HEK293 (cell line): ENCODE measurements at regions not wholly inside any gene's neighbourhood (a gene's known extent, or its start where the extent isn't known, plus 50 kb on each side); places are given as distances from the start of the nearest gene placed in this dataset.

ENCODE experiments used
- FEZF1 ChIP-seq: fragments of 450-650 bp; formaldehyde crosslinking; IDR thresholded peaks from 2 replicates; pipeline ENCODE4 v1.5.1; 2016; ENCODE audit warnings: missing biosample characterization, missing genetic modification characterization
- MZF1 ChIP-seq: fragments of 450-650 bp; formaldehyde crosslinking; IDR thresholded peaks from 2 replicates; pipeline ENCODE4 v1.5.1; 2017; ENCODE audit warnings: missing biosample characterization, missing genetic modification characterization, borderline replicate concordance
- REST ChIP-seq: fragments of 450-650 bp; formaldehyde crosslinking; IDR thresholded peaks from 2 replicates; pipeline ENCODE4 v1.5.1; 2016; ENCODE audit warnings: missing biosample characterization, missing genetic modification characterization
- SP7 ChIP-seq: fragments of 450-650 bp; formaldehyde crosslinking; IDR thresholded peaks from 2 replicates; pipeline ENCODE4 v1.5.1; 2016; ENCODE audit warnings: missing biosample characterization, missing genetic modification characterization
- ZBTB11 ChIP-seq: fragments of 450-650 bp; formaldehyde crosslinking; conservative IDR thresholded peaks from 2 replicates; pipeline ENCODE4 v1.5.1; 2016; ENCODE audit warnings: low read depth, missing biosample characterization, missing genetic modification characterization
- ZBTB26 ChIP-seq: fragments of 450-650 bp; formaldehyde crosslinking; optimal IDR thresholded peaks from 2 replicates; pipeline ENCODE3; 2016; ENCODE audit warnings: missing biosample characterization, mild to moderate bottlenecking, missing genetic modification characterization
- ZEB2 ChIP-seq: fragments of 450-650 bp; formaldehyde crosslinking; IDR thresholded peaks from 2 replicates; pipeline ENCODE4 v1.5.1; 2016; ENCODE audit warnings: missing biosample characterization, missing genetic modification characterization
- ZNF350 ChIP-seq: fragments of 450-650 bp; formaldehyde crosslinking; IDR thresholded peaks from 2 replicates; pipeline ENCODE4 v1.5.0; 2017; ENCODE audit warnings: missing biosample characterization, mild to moderate bottlenecking, missing genetic modification characterization
- ZNF394 ChIP-seq: fragments of 450-650 bp; formaldehyde crosslinking; IDR thresholded peaks from 2 replicates; pipeline ENCODE4 v1.5.1; 2016; ENCODE audit warnings: missing biosample characterization, missing genetic modification characterization, mild to moderate bottlenecking, moderate library complexity, borderline replicate concordance
- ZNF580 ChIP-seq: fragments of 450-650 bp; formaldehyde crosslinking; IDR thresholded peaks from 2 replicates; pipeline ENCODE4 v1.5.1; 2016; ENCODE audit warnings: missing biosample characterization, missing genetic modification characterization
- ZNF747 ChIP-seq: fragments of 450-650 bp; formaldehyde crosslinking; IDR thresholded peaks from 2 replicates; pipeline ENCODE4 v1.5.1; 2016; ENCODE audit warnings: missing biosample characterization, missing genetic modification characterization
- TF ChIP-seq, protein P1 (sequence below): fragments of 450-650 bp; formaldehyde crosslinking; IDR thresholded peaks from 2 replicates; pipeline ENCODE4 v1.5.1; 2016; ENCODE audit warnings: missing biosample characterization, missing genetic modification characterization
- TF ChIP-seq, protein P2 (sequence below): fragments of 450-650 bp; formaldehyde crosslinking; IDR thresholded peaks from 2 replicates; pipeline ENCODE4 v1.5.1; 2017; ENCODE audit warnings: missing biosample characterization, missing genetic modification characterization
- TF ChIP-seq, protein P3 (sequence below): fragments of 450-650 bp; formaldehyde crosslinking; IDR thresholded peaks from 2 replicates; pipeline ENCODE4 v1.5.1; 2016; ENCODE audit warnings: missing biosample characterization, missing genetic modification characterization

GRCh38 chr5:118139361-118139760, 849.0 kb downstream of the DTWD2 start:
- TF ChIP-seq ZNF394 (tag by site-specific recombination) (no peak), ZNF350 (tag by site-specific recombination) (no peak), FEZF1 (no peak), SP7 (tag by site-specific recombination) (no peak), REST (tag by site-specific recombination) (no peak), ZBTB11 (tag by site-specific recombination) (no peak), ZNF747 (no peak), MZF1 (tag by site-specific recombination) (no peak), ZBTB26 (no peak), ZNF580 (tag by site-specific recombination) (no peak), ZEB2 (tag by site-specific recombination) (no peak)
- TF ChIP-seq, protein P1, sequence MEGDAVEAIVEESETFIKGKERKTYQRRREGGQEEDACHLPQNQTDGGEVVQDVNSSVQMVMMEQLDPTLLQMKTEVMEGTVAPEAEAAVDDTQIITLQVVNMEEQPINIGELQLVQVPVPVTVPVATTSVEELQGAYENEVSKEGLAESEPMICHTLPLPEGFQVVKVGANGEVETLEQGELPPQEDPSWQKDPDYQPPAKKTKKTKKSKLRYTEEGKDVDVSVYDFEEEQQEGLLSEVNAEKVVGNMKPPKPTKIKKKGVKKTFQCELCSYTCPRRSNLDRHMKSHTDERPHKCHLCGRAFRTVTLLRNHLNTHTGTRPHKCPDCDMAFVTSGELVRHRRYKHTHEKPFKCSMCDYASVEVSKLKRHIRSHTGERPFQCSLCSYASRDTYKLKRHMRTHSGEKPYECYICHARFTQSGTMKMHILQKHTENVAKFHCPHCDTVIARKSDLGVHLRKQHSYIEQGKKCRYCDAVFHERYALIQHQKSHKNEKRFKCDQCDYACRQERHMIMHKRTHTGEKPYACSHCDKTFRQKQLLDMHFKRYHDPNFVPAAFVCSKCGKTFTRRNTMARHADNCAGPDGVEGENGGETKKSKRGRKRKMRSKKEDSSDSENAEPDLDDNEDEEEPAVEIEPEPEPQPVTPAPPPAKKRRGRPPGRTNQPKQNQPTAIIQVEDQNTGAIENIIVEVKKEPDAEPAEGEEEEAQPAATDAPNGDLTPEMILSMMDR: no peak
- TF ChIP-seq, protein P2, sequence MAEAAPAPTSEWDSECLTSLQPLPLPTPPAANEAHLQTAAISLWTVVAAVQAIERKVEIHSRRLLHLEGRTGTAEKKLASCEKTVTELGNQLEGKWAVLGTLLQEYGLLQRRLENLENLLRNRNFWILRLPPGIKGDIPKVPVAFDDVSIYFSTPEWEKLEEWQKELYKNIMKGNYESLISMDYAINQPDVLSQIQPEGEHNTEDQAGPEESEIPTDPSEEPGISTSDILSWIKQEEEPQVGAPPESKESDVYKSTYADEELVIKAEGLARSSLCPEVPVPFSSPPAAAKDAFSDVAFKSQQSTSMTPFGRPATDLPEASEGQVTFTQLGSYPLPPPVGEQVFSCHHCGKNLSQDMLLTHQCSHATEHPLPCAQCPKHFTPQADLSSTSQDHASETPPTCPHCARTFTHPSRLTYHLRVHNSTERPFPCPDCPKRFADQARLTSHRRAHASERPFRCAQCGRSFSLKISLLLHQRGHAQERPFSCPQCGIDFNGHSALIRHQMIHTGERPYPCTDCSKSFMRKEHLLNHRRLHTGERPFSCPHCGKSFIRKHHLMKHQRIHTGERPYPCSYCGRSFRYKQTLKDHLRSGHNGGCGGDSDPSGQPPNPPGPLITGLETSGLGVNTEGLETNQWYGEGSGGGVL (tag by site-specific recombination): no peak
- TF ChIP-seq, protein P3, sequence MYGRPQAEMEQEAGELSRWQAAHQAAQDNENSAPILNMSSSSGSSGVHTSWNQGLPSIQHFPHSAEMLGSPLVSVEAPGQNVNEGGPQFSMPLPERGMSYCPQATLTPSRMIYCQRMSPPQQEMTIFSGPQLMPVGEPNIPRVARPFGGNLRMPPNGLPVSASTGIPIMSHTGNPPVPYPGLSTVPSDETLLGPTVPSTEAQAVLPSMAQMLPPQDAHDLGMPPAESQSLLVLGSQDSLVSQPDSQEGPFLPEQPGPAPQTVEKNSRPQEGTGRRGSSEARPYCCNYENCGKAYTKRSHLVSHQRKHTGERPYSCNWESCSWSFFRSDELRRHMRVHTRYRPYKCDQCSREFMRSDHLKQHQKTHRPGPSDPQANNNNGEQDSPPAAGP (tag by site-specific recombination): no peak
